OCI-LY7 (cell line): ENCODE measurements at regions not wholly inside any gene's neighbourhood (a gene's known extent, or its start where the extent isn't known, plus 50 kb on each side); places are given as distances from the start of the nearest gene placed in this dataset.

Experiments used
- BruUV-seq: library from RNA; stranded (reverse); fragments of 400-500 nt; replicated peaks from 2 replicates; lab custom pipeline; 2021; lab: Mats Ljungman, UMichigan
- CTCF ChIA-PET: fragments of 300-600 bp; sonication (Branson Sonifier 250); formaldehyde crosslinking; loops from one replicate; lab custom pipeline; 2022; ENCODE audit warnings: antibody characterized with exemption; ENCODE audit not compliant: unreplicated experiment; lab: Charles Lee
- POLR2A ChIA-PET: fragments of 300-600 bp; sonication (Branson Sonifier 250); formaldehyde crosslinking; loops from one replicate; lab custom pipeline; 2022; ENCODE audit warnings: antibody characterized with exemption; lab: Charles Lee
- DNase-seq: peaks from one replicate; pipeline ENCODE4 v3.0.0-alpha.2; 2015; ENCODE audit warnings: low spot score
- H2AFZ ChIP-seq: fragments of 200-600 bp; sonication (generic), shearing (Covaris generic); 2 replicates; pipeline ENCODE4 v1.6.1; 2014; ENCODE audit warnings: mild to moderate bottlenecking, antibody characterized with exemption, low read length, moderate library complexity
- H3K27ac ChIP-seq: fragments of 200-600 bp; sonication (generic); 2 replicates; pipeline ENCODE4 v1.5.1; 2014; ENCODE audit warnings: mixed run types, low read depth, mild to moderate bottlenecking, moderate library complexity, low read length, inconsistent platforms; ENCODE audit not compliant: poor library complexity, severe bottlenecking
- H3K36me3 ChIP-seq: fragments of 200-600 bp; sonication (generic); 2 replicates; pipeline ENCODE4 v1.6.1; 2014; ENCODE audit warnings: mild to moderate bottlenecking, antibody characterized with exemption, low read length, moderate library complexity, mixed read lengths; ENCODE audit not compliant: insufficient read depth
- H3K4me1 ChIP-seq: fragments of 200-600 bp; sonication (generic); 2 replicates; pipeline ENCODE4 v1.5.1; 2014; ENCODE audit warnings: mild to moderate bottlenecking, low read length; ENCODE audit not compliant: insufficient read depth, poor library complexity, severe bottlenecking
- H3K4me2 ChIP-seq: fragments of 200-600 bp; sonication (generic); 2 replicates; pipeline ENCODE4 v1.6.1; 2014; ENCODE audit warnings: mild to moderate bottlenecking, low read length
- H3K4me3 ChIP-seq: fragments of 200-600 bp; sonication (generic); 2 replicates; pipeline ENCODE4 v1.5.1; 2014; ENCODE audit warnings: mild to moderate bottlenecking, low read depth, low read length; ENCODE audit not compliant: poor library complexity, severe bottlenecking
- H3K79me2 ChIP-seq: fragments of 200-600 bp; sonication (generic); 2 replicates; pipeline ENCODE4 v1.6.1; 2016; ENCODE audit warnings: low read depth, mild to moderate bottlenecking, low read length, moderate library complexity, mixed read lengths; ENCODE audit not compliant: insufficient read depth
- H3K9me2 ChIP-seq: fragments of 200-600 bp; sonication (generic); 2 replicates; pipeline ENCODE4 v1.6.1; 2016; ENCODE audit warnings: mild to moderate bottlenecking, low read length, mixed read lengths; ENCODE audit not compliant: insufficient read depth
- H3K9me3 ChIP-seq: fragments of 200-600 bp; sonication (generic); 2 replicates; pipeline ENCODE4 v1.6.1; 2014; ENCODE audit warnings: mild to moderate bottlenecking, mixed run types, low read length, mixed read lengths
- H4K20me1 ChIP-seq: fragments of 200-600 bp; sonication (generic); 2 replicates; pipeline ENCODE4 v1.6.1; 2014; ENCODE audit warnings: mild to moderate bottlenecking, antibody characterized with exemption, low read length, moderate library complexity, mixed read lengths; ENCODE audit not compliant: insufficient read depth
- CTCF ChIP-seq: fragments of 200-600 bp; sonication (generic); conservative IDR thresholded peaks from 2 replicates; pipeline ENCODE4 v1.5.1; 2014; ENCODE audit warnings: mild to moderate bottlenecking, antibody characterized with exemption, low read length, moderate library complexity, mixed read lengths
- EZH2phosphoT487 ChIP-seq: fragments of 200-600 bp; sonication (generic); IDR thresholded peaks from 2 replicates; pipeline ENCODE4 v1.6.1; 2018; ENCODE audit warnings: low read depth, borderline replicate concordance, mild to moderate bottlenecking, mixed run types, antibody characterized with exemption, low read length, moderate library complexity, mixed read lengths
- intact Hi-C: fragments of 100-400 bp; cut with micrococcal nuclease; formaldehyde crosslinking; loops from one replicate; pipeline ENCODE4 v1.10.0; 2022; ENCODE audit not compliant: unreplicated experiment

- Histone ChIP-seq H4K20me1 (no peaks in the 10 kb centered on the region), H3K79me2 (no peaks in the 10 kb centered on the region), H3K4me3 (no peak overlapping the region), H3K9me3 (peaks cover 7% of the 10 kb centered on the region; the same call in 1 of the 2 replicates), H3K4me2 (no peak overlapping the region), H2AFZ (no peak overlapping the region), H3K9me2 (no peaks in the 10 kb centered on the region), H3K4me1 (no peaks in the 10 kb centered on the region), H3K36me3 (no peaks in the 10 kb centered on the region), H3K27ac (no peak overlapping the region)
- DNase-seq: no peak
- no peak for TF ChIP-seq EZH2phosphoT487
- no peak for TF ChIP-seq CTCF
- no TSS peak for BruUV-seq
- intact Hi-C loops: no loop called here
- ChIA-PET POLR2A (interaction anchor here (0.7 to 1.6 kb wide), 3 partner anchors 12 to 381 kb away, joined by 3 to 4 read pairs (median 3); no protein-coding TSS in a partner anchor), CTCF (no interaction called here)
Measured at GRCh38 chr4:145248502-145248901, 68.1 kb upstream of the OTUD4 start.

- TF ChIP-seq EZH2phosphoT487: no peak
- peak; percentile 100 for TF ChIP-seq CTCF
- ChIA-PET CTCF (interaction anchor here (0.8 to 1.2 kb wide), 7 partner anchors 18 to 383 kb away, joined by 3 to 8 read pairs (median 3); no protein-coding TSS in a partner anchor), POLR2A (interaction anchor here (0.5 to 1.1 kb wide), 7 partner anchors 17 to 1041 kb away, joined by 3 to 5 read pairs (median 4); no protein-coding TSS in a partner anchor)
- no peaks in the 10 kb centered on the region for H3K79me2 ChIP-seq
- peak; percentile 88 for DNase-seq
- no TSS peak for BruUV-seq
- peak overlapping the region; percentile 91 for H2AFZ ChIP-seq
- peaks cover 11% of the 10 kb centered on the region for H3K4me1 ChIP-seq
- no peaks in the 10 kb centered on the region for H3K36me3 ChIP-seq
- intact Hi-C loops: loop anchor here (1.0 kb wide), 4 partner anchors 248 to 383 kb away; no protein-coding TSS in a partner anchor
- H4K20me1 ChIP-seq: no peaks in the 10 kb centered on the region
- H3K9me3 ChIP-seq: no peaks in the 10 kb centered on the region
- H3K4me2 ChIP-seq: peak overlapping the region; percentile 40; the same call in 1 of the 2 replicates
- no peaks in the 10 kb centered on the region for H3K9me2 ChIP-seq
- no peak overlapping the region for H3K27ac ChIP-seq
- no peak overlapping the region for H3K4me3 ChIP-seq
Measured at GRCh38 chr4:145234091-145234706, 53.8 kb upstream of the OTUD4 start.
